H9 (cell line): ENCODE measurements at regions not wholly inside any gene's neighbourhood (a gene's known extent, or its start where the extent isn't known, plus 50 kb on each side); places are given as distances from the start of the nearest gene placed in this dataset.

Experiments used
- DNase-seq: peaks from one replicate; pipeline ENCODE4 v3.0.0-alpha.2; 2017
- H2AFZ ChIP-seq: one replicate; pipeline ENCODE4 v1.6.1; 2013; ENCODE audit warnings: mild to moderate bottlenecking, low read length, control low read depth, moderate library complexity
- H2AK5ac ChIP-seq: 2 replicates; pipeline ENCODE4 v1.6.1; 2013; ENCODE audit warnings: low read length, control low read depth, mixed read lengths; ENCODE audit not compliant: insufficient read length
- H2BK120ac ChIP-seq: one replicate; pipeline ENCODE4 v1.6.1; 2013; ENCODE audit warnings: low read depth, mild to moderate bottlenecking, low read length, control low read depth, inconsistent platforms; ENCODE audit not compliant: poor library complexity, severe bottlenecking
- H2BK12ac ChIP-seq: 2 replicates; pipeline ENCODE4 v1.6.1; 2013; ENCODE audit warnings: low read length, control low read depth, mixed read lengths, low read depth; ENCODE audit not compliant: insufficient read length
- H2BK15ac ChIP-seq: 2 replicates; pipeline ENCODE4 v1.6.1; 2013; ENCODE audit warnings: low read depth, low read length, control low read depth
- H2BK20ac ChIP-seq: one replicate; pipeline ENCODE4 v1.6.1; 2013; ENCODE audit warnings: low read depth, mild to moderate bottlenecking, low read length, control low read depth, inconsistent platforms; ENCODE audit not compliant: poor library complexity, severe bottlenecking
- H2BK5ac ChIP-seq: 2 replicates; pipeline ENCODE4 v1.6.1; 2013; ENCODE audit warnings: low read length, control low read depth, mixed read lengths; ENCODE audit not compliant: insufficient read length
- H3K14ac ChIP-seq: 2 replicates; pipeline ENCODE4 v1.6.1; 2013; ENCODE audit warnings: low read length, control low read depth; ENCODE audit not compliant: insufficient read depth
- H3K18ac ChIP-seq: 2 replicates; pipeline ENCODE4 v1.6.1; 2013; ENCODE audit warnings: low read depth, mild to moderate bottlenecking, mixed read lengths, low read length, control low read depth; ENCODE audit not compliant: insufficient read length
- H3K23ac ChIP-seq: 2 replicates; pipeline ENCODE4 v1.6.1; 2013; ENCODE audit warnings: low read length, control low read depth, mixed read lengths, low read depth; ENCODE audit not compliant: insufficient read length
- H3K23me2 ChIP-seq: 2 replicates; pipeline ENCODE4 v1.6.1; 2013; ENCODE audit warnings: low read depth, mild to moderate bottlenecking, mixed read lengths, low read length, control low read depth; ENCODE audit not compliant: insufficient read length, poor library complexity, severe bottlenecking
- H3K27ac ChIP-seq: 2 replicates; pipeline ENCODE4 v1.5.1; 2013; ENCODE audit warnings: low read length, control low read depth, mixed read lengths, low read depth; ENCODE audit not compliant: insufficient read length
- H3K27me3 ChIP-seq: 2 replicates; pipeline ENCODE4 v1.6.1; 2013; ENCODE audit warnings: low read length, control low read depth, inconsistent platforms; ENCODE audit not compliant: insufficient read depth
- H3K4ac ChIP-seq: 2 replicates; pipeline ENCODE4 v1.6.1; 2013; ENCODE audit warnings: low read depth, mild to moderate bottlenecking, control low read depth, inconsistent platforms, low read length, moderate library complexity
- H3K4me1 ChIP-seq: 2 replicates; pipeline ENCODE4 v1.6.1; 2013; ENCODE audit warnings: low read length, control low read depth, inconsistent platforms; ENCODE audit not compliant: insufficient read depth
- H3K4me2 ChIP-seq: 2 replicates; pipeline ENCODE4 v1.6.1; 2013; ENCODE audit warnings: low read length, control low read depth, mixed read lengths; ENCODE audit not compliant: insufficient read length, insufficient read depth
- H3K56ac ChIP-seq: 2 replicates; pipeline ENCODE4 v1.6.1; 2013; ENCODE audit warnings: low read depth, mild to moderate bottlenecking, mixed read lengths, low read length, control low read depth; ENCODE audit not compliant: insufficient read length
- H3K79me1 ChIP-seq: 2 replicates; pipeline ENCODE4 v1.6.1; 2013; ENCODE audit warnings: low read depth, mild to moderate bottlenecking, moderate library complexity, low read length, control low read depth, inconsistent platforms; ENCODE audit not compliant: insufficient read depth, poor library complexity, severe bottlenecking
- H3K79me2 ChIP-seq: 2 replicates; pipeline ENCODE4 v1.6.1; 2013; ENCODE audit warnings: low read length, control low read depth, inconsistent platforms; ENCODE audit not compliant: insufficient read depth
- H3K9ac ChIP-seq: 2 replicates; pipeline ENCODE4 v1.6.1; 2013; ENCODE audit warnings: low read length, control low read depth, mixed read lengths; ENCODE audit not compliant: insufficient read length; ENCODE audit errors: extremely low read depth
- H3K9me3 ChIP-seq: one replicate; pipeline ENCODE4 v1.6.1; 2013; ENCODE audit warnings: low read depth, low read length, inconsistent platforms; ENCODE audit not compliant: control insufficient read depth
- H3T11ph ChIP-seq: one replicate; pipeline ENCODE4 v1.6.1; 2013; ENCODE audit warnings: mild to moderate bottlenecking, low read length, control low read depth, inconsistent platforms
- H4K20me1 ChIP-seq: one replicate; pipeline ENCODE4 v1.6.1; 2013; ENCODE audit not compliant: control insufficient read depth, insufficient read length, insufficient read depth
- H4K5ac ChIP-seq: 2 replicates; pipeline ENCODE4 v1.6.1; 2013; ENCODE audit warnings: low read depth, mild to moderate bottlenecking, mixed read lengths, low read length, control low read depth; ENCODE audit not compliant: insufficient read length
- H4K8ac ChIP-seq: replicated peaks from 2 replicates; pipeline ENCODE4 v1.6.1; 2013; ENCODE audit warnings: low read length, control low read depth, mixed read lengths, low read depth; ENCODE audit not compliant: insufficient read length
- H4K91ac ChIP-seq: 2 replicates; pipeline ENCODE4 v1.6.1; 2013; ENCODE audit warnings: low read depth, mild to moderate bottlenecking, moderate library complexity, mixed read lengths, low read length, control low read depth; ENCODE audit not compliant: insufficient read length
- H3K27ac Mint-ChIP-seq, 3 experiments: 2 replicates in 2 of 3; 3 replicates in 1 of 3; pipeline ENCODE4 v1.8.0; 2020 to 2021; ENCODE audit warnings: mixed read lengths in 3 of 3, mild to moderate bottlenecking in 1 of 3, moderate library complexity in 1 of 3
- H3K27me3 Mint-ChIP-seq: 2 replicates; pipeline ENCODE4 v1.8.0; 2021; ENCODE audit warnings: low read depth, mild to moderate bottlenecking, moderate library complexity, mixed read lengths
- H3K36me3 Mint-ChIP-seq, 3 experiments: 2 replicates in 2 of 3; 3 replicates in 1 of 3; pipeline ENCODE4 v1.8.0; 2020 to 2021; ENCODE audit warnings: low read depth in 3 of 3, mixed read lengths in 3 of 3; ENCODE audit not compliant: insufficient read depth in 1 of 3
- H3K4me1 Mint-ChIP-seq, 2 experiments: 2 replicates each; pipeline ENCODE4 v1.8.0; 2020; ENCODE audit warnings: mixed read lengths in 2 of 2
- H3K4me3 Mint-ChIP-seq, 2 experiments: 2 replicates in 1 of 2; 3 replicates in 1 of 2; pipeline ENCODE4 v1.8.0; 2020 to 2021; ENCODE audit warnings: mild to moderate bottlenecking in 2 of 2, mixed read lengths in 2 of 2, moderate library complexity in 1 of 2
- H3K9me3 Mint-ChIP-seq, 2 experiments: 2 replicates in 1 of 2; 3 replicates in 1 of 2; pipeline ENCODE4 v1.8.0; 2020; ENCODE audit warnings: mild to moderate bottlenecking in 2 of 2, mixed read lengths in 2 of 2, moderate library complexity in 1 of 2
- CTCF ChIP-seq: fragments of 200-600 bp; sonication (generic); conservative IDR thresholded peaks from 3 replicates; pipeline ENCODE4 v1.8.0; 2021; ENCODE audit warnings: antibody characterized with exemption, mild to moderate bottlenecking
- WGBS: extraction: QIAGEN DNeasy Blood & Tissue Kit; methylation state at CpG from one replicate; pipeline ENCODE4 v1.1.7; 2013; ENCODE audit warnings: missing lambda C conversion rate, low lambda C conversion rate, mixed read lengths; ENCODE audit not compliant: insufficient read length; ENCODE audit errors: extremely low coverage; 5-methylcytosine and 5-hydroxymethylcytosine counted together

GRCh38 chr2:228377533-228377932 is 196.0 kb upstream of the SPHKAP start:
- Histone ChIP-seq H3K9ac (no peak overlapping the region), H2AK5ac (no peak overlapping the region), H3K4me2 (no peak overlapping the region), H2AFZ (no peak overlapping the region), H4K8ac (no peak overlapping the region), H2BK15ac (no peak overlapping the region), H4K91ac (no peak overlapping the region), H3T11ph (no peak overlapping the region), H4K5ac (no peak overlapping the region), H3K56ac (no peak overlapping the region), H3K23ac (no peak overlapping the region), H3K4me1 (no peaks in the 10 kb centered on the region), H3K27ac (no peak overlapping the region), H2BK20ac (no peak overlapping the region), H4K20me1 (no peaks in the 10 kb centered on the region), H3K23me2 (no peaks in the 10 kb centered on the region), H3K9me3 (no peaks in the 10 kb centered on the region), H2BK120ac (no peak overlapping the region), H2BK5ac (no peak overlapping the region), H2BK12ac (no peak overlapping the region), H3K18ac (no peak overlapping the region), H3K4ac (no peak overlapping the region), H3K27me3 (no peaks in the 10 kb centered on the region), H3K79me2 (no peaks in the 10 kb centered on the region), H3K79me1 (no peaks in the 10 kb centered on the region), H3K14ac (no peak overlapping the region)
- H3K9me3 Mint-ChIP-seq, result no peaks in the 10 kb centered on the region
- H3K27ac Mint-ChIP-seq, result no peak overlapping the region; a peak in 1 of 7 replicates
- no CpG with 5 or more reads among the region's 6 CpGs for WGBS
- no peaks in the 10 kb centered on the region for H3K4me1 Mint-ChIP-seq
- H3K27me3 Mint-ChIP-seq, result no peaks in the 10 kb centered on the region
- TF ChIP-seq CTCF, result no peak
- H3K4me3 Mint-ChIP-seq, result no peak overlapping the region
- no peaks in the 10 kb centered on the region for H3K36me3 Mint-ChIP-seq
- no peak for DNase-seq
